Brain pericyte (primary cell): ENCODE measurements at regions not wholly inside any gene's neighbourhood (a gene's known extent, or its start where the extent isn't known, plus 50 kb on each side); places are given as distances from the start of the nearest gene placed in this dataset.

Experiments
- DNase-seq: peaks from one replicate; pipeline ENCODE4 v3.0.0-alpha.2; 2012; ENCODE audit warnings: low read depth, low spot score

GRCh38 chr7:42493436-42494198 is 256.6 kb upstream of the GLI3 start:
- peak; percentile 10 for DNase-seq

- DNase-seq, result no peak
Observed at GRCh38 chr7:42492920-42493319, 255.9 kb upstream of the GLI3 start.

- DNase-seq, result no peak
Observed at GRCh38 chr7:42491106-42491505, 254.1 kb upstream of the GLI3 start.

- no peak for DNase-seq
Observed at GRCh38 chr7:42489299-42489698, 252.3 kb upstream of the GLI3 start.

GRCh38 chr7:42485301-42485766 is 248.3 kb upstream of the GLI3 start:
- DNase-seq, result no peak

GRCh38 chr7:42483886-42484285 is 246.9 kb upstream of the GLI3 start:
- no peak for DNase-seq

- no peak for DNase-seq
Observed at GRCh38 chr7:42479816-42480633, 243.0 kb upstream of the GLI3 start.

GRCh38 chr7:42479452-42479815 is 242.4 kb upstream of the GLI3 start:
- no peak for DNase-seq

- DNase-seq, result no peak
Observed at GRCh38 chr7:42478717-42479116, 241.7 kb upstream of the GLI3 start.

- DNase-seq, result no peak
Observed at GRCh38 chr7:42476255-42476654, 239.2 kb upstream of the GLI3 start.

- no peak for DNase-seq
Observed at GRCh38 chr7:42475082-42475481, 238.1 kb upstream of the GLI3 start.

- DNase-seq, result no peak
Observed at GRCh38 chr7:42473099-42473498, 236.1 kb upstream of the GLI3 start.

- no peak for DNase-seq
Observed at GRCh38 chr7:42471573-42472174, 234.7 kb upstream of the GLI3 start.

GRCh38 chr7:42469341-42469740 is 232.3 kb upstream of the GLI3 start:
- no peak for DNase-seq

- DNase-seq, result no peak
Observed at GRCh38 chr7:42468471-42468870, 231.5 kb upstream of the GLI3 start.

- DNase-seq, result no peak
Observed at GRCh38 chr7:42461537-42461936, 224.5 kb upstream of the GLI3 start.

- DNase-seq, result no peak
Observed at GRCh38 chr7:42460933-42461332, 223.9 kb upstream of the GLI3 start.

- DNase-seq, result no peak
Observed at GRCh38 chr7:42460148-42460547, 223.1 kb upstream of the GLI3 start.

GRCh38 chr7:42457663-42458062 is 220.7 kb upstream of the GLI3 start:
- no peak for DNase-seq

- DNase-seq, result no peak
Observed at GRCh38 chr7:42456756-42457276, 219.8 kb upstream of the GLI3 start.

GRCh38 chr7:42456267-42456666 is 219.3 kb upstream of the GLI3 start:
- DNase-seq, result no peak

GRCh38 chr7:42453931-42454361 is 216.9 kb upstream of the GLI3 start:
- DNase-seq, result no peak
